IPS DF 6.9 (cell line): ENCODE measurements at regions not wholly inside any gene's neighbourhood (a gene's known extent, or its start where the extent isn't known, plus 50 kb on each side); places are given as distances from the start of the nearest gene placed in this dataset.
"Not testable (repeated sequence)": the region's sequence is repeated elsewhere in the genome, so short reads cannot be mapped to it uniquely, and the experiment has no call there.

Experiments used
- DNase-seq: peaks from one replicate; pipeline ENCODE4 v3.0.0-alpha.2; 2013; ENCODE audit warnings: low read depth, low spot score
- H3K27ac ChIP-seq: one replicate; pipeline ENCODE4 v1.5.1; 2013; ENCODE audit warnings: low read length, control low read depth
- H3K27me3 ChIP-seq: 2 replicates; pipeline ENCODE4 v1.6.1; 2013; ENCODE audit warnings: mild to moderate bottlenecking, low read length; ENCODE audit not compliant: control insufficient read depth, insufficient read depth
- H3K36me3 ChIP-seq: 2 replicates; pipeline ENCODE4 v1.6.1; 2013; ENCODE audit warnings: low read length; ENCODE audit not compliant: control insufficient read depth, insufficient read depth
- H3K4me1 ChIP-seq: 2 replicates; pipeline ENCODE4 v1.6.1; 2013; ENCODE audit warnings: low read length; ENCODE audit not compliant: control insufficient read depth, insufficient read depth
- H3K4me3 ChIP-seq: 2 replicates; pipeline ENCODE4 v1.5.1; 2013; ENCODE audit warnings: mild to moderate bottlenecking, low read length
- H3K9me3 ChIP-seq: 2 replicates; pipeline ENCODE4 v1.6.1; 2013; ENCODE audit warnings: low read length, inconsistent platforms; ENCODE audit not compliant: control insufficient read depth, insufficient read depth
- WGBS: extraction: QIAGEN DNeasy Blood & Tissue Kit; methylation state at CpG from one replicate; pipeline ENCODE4 v1.1.7; 2013; ENCODE audit warnings: mixed read lengths, missing lambda C conversion rate; ENCODE audit not compliant: insufficient read length, insufficient coverage; 5-methylcytosine and 5-hydroxymethylcytosine counted together

DNA sequence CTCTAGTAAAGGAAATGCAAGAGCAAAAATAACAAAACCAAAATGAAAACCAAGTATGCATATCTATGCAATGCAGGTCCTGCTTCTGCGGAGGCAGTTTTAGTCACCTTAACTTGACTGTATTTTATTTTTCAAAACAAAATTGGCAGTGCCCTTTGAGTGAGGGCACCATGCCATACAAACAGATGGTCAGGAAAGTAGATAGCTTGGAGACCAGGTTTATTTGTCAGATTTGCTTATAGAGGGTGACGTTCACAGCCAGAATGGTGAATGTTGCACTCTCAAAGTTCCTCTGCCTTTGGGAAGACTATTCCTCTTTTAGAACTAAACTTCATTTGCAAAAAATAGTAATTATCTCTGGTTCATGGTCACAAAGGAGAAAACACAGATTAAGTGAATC, 801.9 kb downstream of the ANKRD7 start:
- Histone ChIP-seq H3K4me3 (no peak overlapping the region), H3K27me3 (no peaks in the 10 kb centered on the region), H3K27ac (no peak overlapping the region), H3K9me3 (no peaks in the 10 kb centered on the region), H3K4me1 (no peaks in the 10 kb centered on the region), H3K36me3 (no peaks in the 10 kb centered on the region)
- no CpG with 5 or more reads among the region's 2 CpGs for WGBS
- DNase-seq: no peak

- no peaks in the 10 kb centered on the region for H3K4me1 ChIP-seq
- no peaks in the 10 kb centered on the region for H3K27me3 ChIP-seq
- no peak for DNase-seq
- no peak overlapping the region for H3K27ac ChIP-seq
- no peaks in the 10 kb centered on the region for H3K36me3 ChIP-seq
- no peaks in the 10 kb centered on the region for H3K9me3 ChIP-seq
- WGBS: no CpG with 5 or more reads among the region's 1 CpG
- H3K4me3 ChIP-seq: no peak overlapping the region
These were observed 804.2 kb downstream of the ANKRD7 start for GRCh38 chr7:119028736-119029135.

DNA sequence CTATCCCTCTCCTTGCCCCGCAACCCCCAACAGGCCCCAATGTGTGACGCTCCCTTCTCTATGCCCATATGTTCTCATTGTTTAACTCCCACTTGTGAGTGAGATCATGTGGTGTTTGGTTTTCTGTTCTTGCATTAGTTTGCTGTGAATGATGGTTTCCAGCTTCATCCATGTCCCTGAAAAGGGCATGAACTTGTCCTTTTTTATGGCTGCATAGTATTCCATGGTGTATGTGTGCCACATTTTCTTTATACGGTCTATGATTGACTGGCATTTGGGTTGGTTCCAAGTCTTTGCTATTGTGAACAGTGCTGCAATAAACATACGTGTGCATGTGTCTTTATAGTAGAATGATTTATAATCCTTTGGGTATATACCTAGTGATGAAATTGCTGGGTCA, 807.6 kb downstream of the ANKRD7 start:
- H3K4me1 ChIP-seq, H3K9me3 ChIP-seq, H3K27me3 ChIP-seq, H3K27ac ChIP-seq, H3K4me3 ChIP-seq, H3K36me3 ChIP-seq, DNase-seq: not testable (repeated sequence)
- no CpG with 5 or more reads among the region's 4 CpGs for WGBS

DNA sequence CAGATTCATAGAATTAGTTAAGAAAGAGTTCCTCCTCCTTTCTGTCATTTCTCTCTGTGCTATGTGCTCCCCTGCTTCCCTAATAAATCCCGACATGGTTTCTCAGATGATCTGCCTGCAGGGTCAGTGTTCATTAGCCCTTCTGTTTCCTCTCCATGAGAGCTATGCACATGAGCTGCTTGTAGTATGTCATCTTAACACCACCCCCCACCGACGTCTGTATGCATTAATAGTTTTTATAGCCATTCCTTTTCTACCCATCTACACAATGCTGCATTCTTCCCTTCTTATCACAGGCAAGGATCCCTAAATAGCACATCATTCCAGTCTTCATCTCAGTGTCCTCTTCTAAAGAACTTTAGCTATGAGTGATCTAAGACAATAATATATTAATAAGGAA, 809.1 kb downstream of the ANKRD7 start:
- H3K27ac ChIP-seq: no peak overlapping the region
- no peak overlapping the region for H3K4me3 ChIP-seq
- WGBS: no CpG with 5 or more reads among the region's 3 CpGs
- H3K36me3 ChIP-seq: no peaks in the 10 kb centered on the region
- no peaks in the 10 kb centered on the region for H3K4me1 ChIP-seq
- H3K27me3 ChIP-seq: no peaks in the 10 kb centered on the region
- H3K9me3 ChIP-seq: no peaks in the 10 kb centered on the region
- DNase-seq: no peak

DNA sequence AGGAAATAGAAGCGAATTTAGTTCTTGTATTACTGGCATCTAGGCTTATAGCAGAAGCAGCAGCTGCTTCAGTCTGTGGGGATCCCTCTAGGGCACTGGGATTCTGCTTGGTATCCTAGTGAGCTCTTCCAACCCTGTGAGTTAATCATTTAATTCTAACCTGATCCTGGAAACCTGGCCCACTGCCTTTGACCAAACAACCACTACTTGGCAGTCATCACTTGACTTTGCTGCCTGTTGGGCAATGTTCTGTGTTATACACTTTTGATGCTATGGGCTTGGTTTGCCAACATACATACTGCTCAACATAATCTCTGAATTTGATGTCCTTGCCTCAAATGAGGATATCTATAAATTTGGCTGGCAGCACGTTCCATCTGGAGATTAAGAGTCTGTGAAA, 813.4 kb downstream of the ANKRD7 start:
- no peaks in the 10 kb centered on the region for H3K9me3 ChIP-seq
- no peaks in the 10 kb centered on the region for H3K36me3 ChIP-seq
- no peak overlapping the region for H3K4me3 ChIP-seq
- no peak for DNase-seq
- no CpG with 5 or more reads among the region's 2 CpGs for WGBS
- H3K27me3 ChIP-seq: no peaks in the 10 kb centered on the region
- H3K4me1 ChIP-seq: no peaks in the 10 kb centered on the region
- H3K27ac ChIP-seq: no peak overlapping the region

DNA sequence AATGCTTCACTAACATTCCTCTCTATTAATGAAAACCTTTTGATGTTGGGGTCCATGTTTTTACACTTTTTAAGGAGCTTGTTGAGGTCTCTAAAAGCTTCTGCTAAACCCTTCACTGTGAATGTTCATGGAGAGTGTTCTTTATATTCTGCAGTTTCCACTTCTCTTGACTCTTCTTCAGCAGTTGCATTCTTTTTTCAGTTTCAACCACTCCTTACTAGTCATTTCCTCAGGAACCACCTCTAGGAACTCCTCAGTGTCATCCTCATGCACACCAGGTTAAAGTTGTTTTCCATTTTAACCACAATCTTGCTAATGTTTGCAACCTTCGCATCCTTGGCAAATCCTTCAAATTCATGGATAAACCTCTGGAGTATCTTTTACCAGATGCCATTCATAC, 821.6 kb downstream of the ANKRD7 start:
- Histone ChIP-seq H3K9me3 (no peaks in the 10 kb centered on the region), H3K4me1 (no peaks in the 10 kb centered on the region), H3K27me3 (no peaks in the 10 kb centered on the region), H3K27ac (no peak overlapping the region), H3K36me3 (no peaks in the 10 kb centered on the region), H3K4me3 (no peak overlapping the region)
- no peak for DNase-seq
- no CpG with 5 or more reads among the region's 1 CpG for WGBS

GRCh38 chr7:119065966-119066365, 841.5 kb downstream of the ANKRD7 start:
- DNase-seq: no peak
- Histone ChIP-seq H3K4me1 (no peaks in the 10 kb centered on the region), H3K27me3 (no peaks in the 10 kb centered on the region), H3K27ac (no peak overlapping the region), H3K9me3 (no peaks in the 10 kb centered on the region), H3K4me3 (no peak overlapping the region), H3K36me3 (no peaks in the 10 kb centered on the region)
- WGBS: no CpG with 5 or more reads among the region's 4 CpGs

DNA sequence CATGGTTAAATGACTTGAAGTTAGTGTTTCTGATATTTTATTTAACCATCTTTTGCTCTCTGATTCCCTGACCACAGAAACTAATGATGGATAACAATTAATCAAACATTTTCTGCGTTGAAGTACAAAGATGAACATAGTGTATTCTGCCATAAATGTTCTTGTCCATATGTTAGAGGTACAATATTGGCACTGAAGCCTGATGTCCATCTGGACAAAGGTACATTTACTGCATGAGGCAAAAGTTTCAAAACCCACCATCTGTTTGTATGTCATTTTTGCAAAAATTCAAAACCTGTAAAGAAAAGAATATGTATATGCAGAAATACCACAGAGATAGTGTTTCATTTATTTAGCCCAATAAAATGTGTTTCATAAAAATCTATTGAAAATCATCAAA, 861.5 kb downstream of the ANKRD7 start:
- Histone ChIP-seq H3K27me3 (no peaks in the 10 kb centered on the region), H3K36me3 (no peaks in the 10 kb centered on the region), H3K9me3 (no peaks in the 10 kb centered on the region), H3K27ac (no peak overlapping the region), H3K4me1 (no peaks in the 10 kb centered on the region), H3K4me3 (no peak overlapping the region)
- DNase-seq: no peak
- WGBS: no CpG with 5 or more reads among the region's 1 CpG

DNA sequence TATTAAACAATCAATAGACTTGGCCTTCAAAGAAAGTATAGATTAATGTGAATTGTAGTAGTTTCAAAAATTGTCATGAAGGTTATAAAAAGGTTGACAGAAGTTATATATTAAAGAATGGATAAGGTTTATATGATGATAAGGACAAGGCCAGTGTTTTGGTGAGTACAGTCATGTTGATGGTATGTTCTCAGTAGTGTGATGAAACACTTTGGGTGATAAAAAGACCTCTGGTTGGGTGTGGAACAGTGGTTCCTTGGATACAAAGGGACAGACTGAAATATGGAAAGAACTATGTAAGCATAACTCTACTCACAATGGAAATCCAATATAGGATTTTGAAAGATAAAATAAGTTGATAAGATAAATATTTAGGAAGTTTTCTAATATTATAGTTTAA, 866.3 kb downstream of the ANKRD7 start:
- no peak overlapping the region for H3K27ac ChIP-seq
- H3K27me3 ChIP-seq: no peaks in the 10 kb centered on the region
- no peak overlapping the region for H3K4me3 ChIP-seq
- no peaks in the 10 kb centered on the region for H3K4me1 ChIP-seq
- H3K9me3 ChIP-seq: no peaks in the 10 kb centered on the region
- DNase-seq: no peak
- no peaks in the 10 kb centered on the region for H3K36me3 ChIP-seq

DNA sequence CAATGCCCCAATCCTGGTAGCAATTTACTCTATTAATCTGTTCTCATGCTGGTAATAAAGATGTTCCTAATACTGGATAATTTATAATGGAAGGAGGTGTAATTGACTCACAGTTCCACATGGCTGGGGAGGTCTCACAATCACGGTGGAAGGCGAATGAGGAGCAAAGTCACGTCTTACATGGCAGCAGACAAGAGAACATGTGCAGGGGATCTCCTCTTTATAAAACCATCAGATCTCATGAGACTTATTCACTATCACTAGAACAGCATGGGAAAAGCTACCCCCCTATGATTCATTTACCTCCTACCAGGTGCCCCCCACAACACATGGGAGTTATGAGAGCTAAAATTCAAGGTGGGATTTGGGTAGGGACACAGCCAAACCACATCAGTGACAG, 872.2 kb downstream of the ANKRD7 start:
- Histone ChIP-seq H3K27ac (no peak overlapping the region), H3K9me3 (no peaks in the 10 kb centered on the region), H3K36me3 (no peaks in the 10 kb centered on the region), H3K27me3 (no peaks in the 10 kb centered on the region), H3K4me1 (no peaks in the 10 kb centered on the region), H3K4me3 (no peak overlapping the region)
- DNase-seq: no peak
- no CpG with 5 or more reads among the region's 3 CpGs for WGBS

DNA sequence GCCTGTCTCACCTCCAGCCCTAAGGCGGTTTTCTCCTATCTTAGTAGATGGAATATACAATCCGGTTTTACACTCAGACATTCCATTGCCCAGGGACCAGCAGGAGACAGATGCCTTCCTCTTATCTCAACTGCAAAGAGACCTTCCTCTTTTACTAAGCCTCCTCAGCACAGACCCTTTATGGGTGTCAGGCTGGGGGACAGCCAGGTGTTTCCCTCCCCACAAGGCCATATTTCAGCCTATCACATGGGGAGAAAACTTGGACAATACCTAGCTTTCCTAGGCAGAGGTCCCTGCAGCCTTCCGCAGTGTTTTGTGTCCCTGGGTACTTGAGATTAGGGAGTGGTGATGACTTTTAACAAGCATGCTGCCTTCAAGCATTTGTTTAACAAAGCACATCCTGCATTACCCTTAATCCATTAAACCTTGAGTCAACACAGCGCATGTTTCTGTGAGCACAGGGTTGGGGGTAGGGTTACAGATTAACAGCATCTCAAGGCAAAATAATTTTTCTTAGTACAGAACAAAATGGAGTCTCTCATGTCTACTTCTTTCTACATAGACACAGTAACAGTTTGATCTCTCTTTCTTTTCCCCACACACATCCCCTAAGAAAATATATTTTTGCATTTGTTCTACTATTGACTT, 876.2 kb downstream of the ANKRD7 start:
- no CpG with 5 or more reads among the region's 4 CpGs for WGBS

More for the DNA sequence above, 876.2 kb downstream of the ANKRD7 start:
- not testable (repeated sequence) for DNase-seq, H3K4me3 ChIP-seq, H3K4me1 ChIP-seq, H3K36me3 ChIP-seq, H3K27me3 ChIP-seq, H3K27ac ChIP-seq, H3K9me3 ChIP-seq
